A549 (cell line): ENCODE measurements at regions not wholly inside any gene's neighbourhood (a gene's known extent, or its start where the extent isn't known, plus 50 kb on each side); places are given as distances from the start of the nearest gene placed in this dataset.

Source experiments
- ATAC-seq, 2 experiments: fragments of 200-7000 bp in 1 of 2; fragments of >200 bp in 1 of 2; cut with Nextera tagmentation in 1 of 2; cut with Tn5 transposase in 1 of 2; 3 replicates each; pipeline versions ENCODE4 v1.8.0 to v1.9.1; 2018 to 2020; ENCODE audit warnings: mild to moderate bottlenecking in 1 of 2, moderate library complexity in 1 of 2
- CTCF ChIA-PET: fragments of 300-600 bp; sonication (Branson Sonifier 250); formaldehyde crosslinking; extraction: SDS; loops from one replicate; lab custom pipeline; 2021; ENCODE audit warnings: antibody characterized with exemption, inconsistent platforms; lab: Yijun Ruan, JAX
- POLR2A ChIA-PET: fragments of 350-600 bp; formaldehyde crosslinking; extraction: SDS; loops from one replicate; lab custom pipeline; 2021; ENCODE audit warnings: antibody characterized with exemption, inconsistent platforms; lab: Yijun Ruan, JAX
- DNase-seq, 2 experiments: peaks; one replicate each; pipeline versions ENCODE4 v3.0.0 to v3.0.0-alpha.2; 2011 to 2016; ENCODE audit warnings: low read depth in 1 of 2, low spot score in 1 of 2
- FAIRE-seq: peaks from 2 replicates; lab custom pipeline; 2011; peaks lifted over from hg19 to GRCh38; lab: Jason Lieb, UNC
- H3K27ac ChIP-seq, 2 experiments: fragments of >200 bp; sonication (Bioruptor Twin); formaldehyde crosslinking; 3 replicates each; pipeline ENCODE4 v1.5.1; 2016 to 2017
- H3K4me1 ChIP-seq: fragments of >200 bp; sonication (Bioruptor Twin); formaldehyde crosslinking; 3 replicates; pipeline ENCODE4 v1.6.1; 2016
- H3K4me2 ChIP-seq: fragments of >200 bp; sonication (Bioruptor Twin); formaldehyde crosslinking; 3 replicates; pipeline ENCODE4 v1.6.1; 2016
- H3K4me3 ChIP-seq: fragments of >200 bp; sonication (Bioruptor Twin); formaldehyde crosslinking; 3 replicates; pipeline ENCODE4 v1.5.1; 2016
- H3K9me3 ChIP-seq: fragments of >200 bp; sonication (Bioruptor Twin); formaldehyde crosslinking; 3 replicates; pipeline ENCODE4 v1.6.1; 2016
- CBX2 ChIP-seq: fragments of 200-600 bp; sonication (generic); IDR thresholded peaks from 2 replicates; pipeline ENCODE4 v1.6.1; 2016; ENCODE audit warnings: low read depth, mild to moderate bottlenecking, borderline replicate concordance
- CHD2 ChIP-seq: fragments of 150-350 bp; IDR thresholded peaks from 2 replicates; pipeline ENCODE4 v1.6.1; 2014; ENCODE audit warnings: low read length; ENCODE audit not compliant: partially characterized antibody
- CHD4 ChIP-seq: fragments of 200-600 bp; sonication (generic); IDR thresholded peaks from 2 replicates; pipeline ENCODE4 v1.6.1; 2016; ENCODE audit warnings: antibody characterized with exemption, mild to moderate bottlenecking, borderline replicate concordance
- EHF ChIP-seq: fragments of 250-450 bp; sonication (Bioruptor Pico); IDR thresholded peaks from 2 replicates; pipeline ENCODE4 v1.5.0; 2020; ENCODE audit warnings: mild to moderate bottlenecking
- EHMT2 ChIP-seq: fragments of 200-600 bp; sonication (generic); IDR thresholded peaks from 2 replicates; pipeline ENCODE4 v1.6.1; 2016; ENCODE audit warnings: antibody characterized with exemption, low read depth, mild to moderate bottlenecking, moderate library complexity
- ESRRA ChIP-seq: fragments of 150-350 bp; IDR thresholded peaks from 2 replicates; pipeline ENCODE4 v1.6.1; 2014; ENCODE audit warnings: mild to moderate bottlenecking, low read length, borderline replicate concordance
- GATA3 ChIP-seq: IDR thresholded peaks from 2 replicates; pipeline ENCODE4 v1.6.1; 2012; ENCODE audit warnings: borderline replicate concordance
- HEYL ChIP-seq: fragments of 250-450 bp; sonication (Bioruptor Pico); IDR thresholded peaks from 2 replicates; pipeline ENCODE4 v1.8.0; 2021; ENCODE audit warnings: mild to moderate bottlenecking, moderate library complexity
- HOXB5 ChIP-seq: fragments of 250-450 bp; sonication (Bioruptor Pico); IDR thresholded peaks from 2 replicates; pipeline ENCODE4 v1.5.0; 2020; ENCODE audit warnings: mild to moderate bottlenecking, moderate library complexity
- KDM5A ChIP-seq: fragments of 200-600 bp; sonication (generic); IDR thresholded peaks from 2 replicates; pipeline ENCODE4 v1.6.1; 2016; ENCODE audit warnings: antibody characterized with exemption, mild to moderate bottlenecking
- MAFK ChIP-seq: fragments of 450-650 bp; IDR thresholded peaks from 2 replicates; pipeline ENCODE4 v1.6.1; 2014; ENCODE audit not compliant: partially characterized antibody
- NFE2L2 ChIP-seq: fragments of 150-350 bp; conservative IDR thresholded peaks from 2 replicates; pipeline ENCODE4 v1.6.1; 2014; ENCODE audit warnings: low read length
- NR3C1 ChIP-seq: fragments of >200 bp; sonication (Bioruptor Twin); formaldehyde crosslinking; IDR thresholded peaks from 3 replicates; pipeline ENCODE4 v1.6.1; 2017
- PHF8 ChIP-seq: fragments of 200-600 bp; sonication (generic); IDR thresholded peaks from 2 replicates; pipeline ENCODE4 v1.6.1; 2016; ENCODE audit warnings: low read depth, mild to moderate bottlenecking, antibody characterized with exemption, moderate library complexity, borderline replicate concordance
- RARB ChIP-seq: fragments of 250-450 bp; sonication (Bioruptor Pico); IDR thresholded peaks from 2 replicates; pipeline ENCODE4 v1.8.0; 2021; ENCODE audit warnings: mild to moderate bottlenecking, moderate library complexity
- RCOR1 ChIP-seq: fragments of 150-350 bp; IDR thresholded peaks from 2 replicates; pipeline ENCODE4 v1.6.1; 2014; ENCODE audit warnings: antibody characterized with exemption, low read length, low read depth
- RNF2 ChIP-seq: fragments of 200-600 bp; sonication (generic); IDR thresholded peaks from 2 replicates; pipeline ENCODE4 v1.6.1; 2016; ENCODE audit warnings: low read depth, mild to moderate bottlenecking, antibody characterized with exemption, moderate library complexity, borderline replicate concordance
- ZFP36 ChIP-seq: fragments of 450-650 bp; IDR thresholded peaks from 2 replicates; pipeline ENCODE4 v1.6.1; 2014; ENCODE audit warnings: borderline replicate concordance; ENCODE audit not compliant: partially characterized antibody
- WGBS: methylation state at CpG from one replicate; pipeline ENCODE4 v1.1.6; 2017; ENCODE audit errors: missing lambda C conversion rate; 5-methylcytosine and 5-hydroxymethylcytosine counted together
- TF ChIP-seq, protein P1 (sequence below): IDR thresholded peaks from 2 replicates; pipeline ENCODE4 v1.6.1; 2012
- TF ChIP-seq, protein P2 (sequence below): fragments of 250-450 bp; sonication (Bioruptor Pico); IDR thresholded peaks from 2 replicates; pipeline ENCODE4 v1.5.0; 2021; ENCODE audit warnings: mild to moderate bottlenecking, moderate library complexity, borderline replicate concordance
- TF ChIP-seq, protein P3 (sequence below): fragments of 250-450 bp; sonication (Bioruptor Pico); IDR thresholded peaks from 2 replicates; pipeline ENCODE4 v1.5.0; 2020; ENCODE audit warnings: low read depth, mild to moderate bottlenecking, moderate library complexity
- TF ChIP-seq, protein P4 (sequence below): fragments of 450-650 bp; IDR thresholded peaks from 2 replicates; pipeline ENCODE4 v1.6.1; 2014; ENCODE audit warnings: antibody characterized with exemption
- TF ChIP-seq, protein P5 (sequence below): fragments of 200-600 bp; sonication (generic); IDR thresholded peaks from 2 replicates; pipeline ENCODE4 v1.6.1; 2016; ENCODE audit warnings: antibody characterized with exemption, mild to moderate bottlenecking, moderate library complexity
- TF ChIP-seq, protein P6 (sequence below): fragments of 150-350 bp; IDR thresholded peaks from 2 replicates; pipeline ENCODE4 v1.6.1; 2014; ENCODE audit warnings: low read depth, mild to moderate bottlenecking, low read length

DNA sequence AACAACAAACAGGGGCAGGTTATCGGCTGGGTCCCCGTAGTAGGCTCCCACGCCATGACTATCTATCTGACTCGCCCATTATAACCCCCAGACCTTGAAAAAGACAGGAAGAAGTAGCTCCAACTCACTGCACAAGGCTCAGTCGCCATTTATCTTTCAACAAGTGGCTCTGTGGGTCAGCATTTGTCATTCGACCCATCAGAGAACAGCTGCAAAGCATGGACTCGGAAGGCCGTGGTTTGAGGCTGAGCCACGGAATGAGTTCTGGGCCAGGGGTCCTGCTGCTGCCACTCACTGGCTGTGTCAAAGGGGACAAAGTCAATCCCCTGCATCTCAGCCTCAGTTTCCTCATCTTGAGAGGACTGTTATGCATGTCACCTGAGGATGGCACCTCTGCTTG lies 131.0 kb downstream of the DMRTA2 start:
- Histone ChIP-seq H3K9me3 (no peaks in the 10 kb centered on the region), H3K4me2 (no peak overlapping the region), H3K27ac (no peak overlapping the region), H3K4me3 (no peak overlapping the region), H3K4me1 (no peaks in the 10 kb centered on the region)
- ATAC-seq (no peak), DNase-seq (no peak), FAIRE-seq (no peak)
- 9% methylated on average over 7 of the region's 9 CpGs for WGBS
- CTCF ChIA-PET, result no interaction called here
- POLR2A ChIA-PET, result no interaction called here
- TF ChIP-seq ESRRA, result no peak
- TF ChIP-seq RCOR1, result no peak
- TF ChIP-seq NR3C1, result no peak
- TF ChIP-seq, protein P1, sequence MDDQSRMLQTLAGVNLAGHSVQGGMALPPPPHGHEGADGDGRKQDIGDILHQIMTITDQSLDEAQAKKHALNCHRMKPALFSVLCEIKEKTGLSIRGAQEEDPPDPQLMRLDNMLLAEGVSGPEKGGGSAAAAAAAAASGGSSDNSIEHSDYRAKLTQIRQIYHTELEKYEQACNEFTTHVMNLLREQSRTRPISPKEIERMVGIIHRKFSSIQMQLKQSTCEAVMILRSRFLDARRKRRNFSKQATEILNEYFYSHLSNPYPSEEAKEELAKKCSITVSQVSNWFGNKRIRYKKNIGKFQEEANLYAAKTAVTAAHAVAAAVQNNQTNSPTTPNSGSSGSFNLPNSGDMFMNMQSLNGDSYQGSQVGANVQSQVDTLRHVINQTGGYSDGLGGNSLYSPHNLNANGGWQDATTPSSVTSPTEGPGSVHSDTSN, result no peak
- no peak for TF ChIP-seq KDM5A
- TF ChIP-seq CBX2, result no peak
- no peak for TF ChIP-seq HOXB5 (CRISPR knock-in tag)
- TF ChIP-seq, protein P2, sequence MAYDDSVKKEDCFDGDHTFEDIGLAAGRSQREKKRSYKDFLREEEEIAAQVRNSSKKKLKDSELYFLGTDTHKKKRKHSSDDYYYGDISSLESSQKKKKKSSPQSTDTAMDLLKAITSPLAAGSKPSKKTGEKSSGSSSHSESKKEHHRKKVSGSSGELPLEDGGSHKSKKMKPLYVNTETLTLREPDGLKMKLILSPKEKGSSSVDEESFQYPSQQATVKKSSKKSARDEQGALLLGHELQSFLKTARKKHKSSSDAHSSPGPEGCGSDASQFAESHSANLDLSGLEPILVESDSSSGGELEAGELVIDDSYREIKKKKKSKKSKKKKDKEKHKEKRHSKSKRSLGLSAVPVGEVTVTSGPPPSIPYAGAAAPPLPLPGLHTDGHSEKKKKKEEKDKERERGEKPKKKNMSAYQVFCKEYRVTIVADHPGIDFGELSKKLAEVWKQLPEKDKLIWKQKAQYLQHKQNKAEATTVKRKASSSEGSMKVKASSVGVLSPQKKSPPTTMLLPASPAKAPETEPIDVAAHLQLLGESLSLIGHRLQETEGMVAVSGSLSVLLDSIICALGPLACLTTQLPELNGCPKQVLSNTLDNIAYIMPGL, result no peak
- TF ChIP-seq, protein P3, sequence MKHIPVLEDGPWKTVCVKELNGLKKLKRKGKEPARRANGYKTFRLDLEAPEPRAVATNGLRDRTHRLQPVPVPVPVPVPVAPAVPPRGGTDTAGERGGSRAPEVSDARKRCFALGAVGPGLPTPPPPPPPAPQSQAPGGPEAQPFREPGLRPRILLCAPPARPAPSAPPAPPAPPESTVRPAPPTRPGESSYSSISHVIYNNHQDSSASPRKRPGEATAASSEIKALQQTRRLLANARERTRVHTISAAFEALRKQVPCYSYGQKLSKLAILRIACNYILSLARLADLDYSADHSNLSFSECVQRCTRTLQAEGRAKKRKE (CRISPR knock-in tag), result no peak
- TF ChIP-seq MAFK, result no peak
- TF ChIP-seq, protein P4, sequence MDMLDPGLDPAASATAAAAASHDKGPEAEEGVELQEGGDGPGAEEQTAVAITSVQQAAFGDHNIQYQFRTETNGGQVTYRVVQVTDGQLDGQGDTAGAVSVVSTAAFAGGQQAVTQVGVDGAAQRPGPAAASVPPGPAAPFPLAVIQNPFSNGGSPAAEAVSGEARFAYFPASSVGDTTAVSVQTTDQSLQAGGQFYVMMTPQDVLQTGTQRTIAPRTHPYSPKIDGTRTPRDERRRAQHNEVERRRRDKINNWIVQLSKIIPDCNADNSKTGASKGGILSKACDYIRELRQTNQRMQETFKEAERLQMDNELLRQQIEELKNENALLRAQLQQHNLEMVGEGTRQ, result no peak
- no peak for TF ChIP-seq EHF
- TF ChIP-seq, protein P5, sequence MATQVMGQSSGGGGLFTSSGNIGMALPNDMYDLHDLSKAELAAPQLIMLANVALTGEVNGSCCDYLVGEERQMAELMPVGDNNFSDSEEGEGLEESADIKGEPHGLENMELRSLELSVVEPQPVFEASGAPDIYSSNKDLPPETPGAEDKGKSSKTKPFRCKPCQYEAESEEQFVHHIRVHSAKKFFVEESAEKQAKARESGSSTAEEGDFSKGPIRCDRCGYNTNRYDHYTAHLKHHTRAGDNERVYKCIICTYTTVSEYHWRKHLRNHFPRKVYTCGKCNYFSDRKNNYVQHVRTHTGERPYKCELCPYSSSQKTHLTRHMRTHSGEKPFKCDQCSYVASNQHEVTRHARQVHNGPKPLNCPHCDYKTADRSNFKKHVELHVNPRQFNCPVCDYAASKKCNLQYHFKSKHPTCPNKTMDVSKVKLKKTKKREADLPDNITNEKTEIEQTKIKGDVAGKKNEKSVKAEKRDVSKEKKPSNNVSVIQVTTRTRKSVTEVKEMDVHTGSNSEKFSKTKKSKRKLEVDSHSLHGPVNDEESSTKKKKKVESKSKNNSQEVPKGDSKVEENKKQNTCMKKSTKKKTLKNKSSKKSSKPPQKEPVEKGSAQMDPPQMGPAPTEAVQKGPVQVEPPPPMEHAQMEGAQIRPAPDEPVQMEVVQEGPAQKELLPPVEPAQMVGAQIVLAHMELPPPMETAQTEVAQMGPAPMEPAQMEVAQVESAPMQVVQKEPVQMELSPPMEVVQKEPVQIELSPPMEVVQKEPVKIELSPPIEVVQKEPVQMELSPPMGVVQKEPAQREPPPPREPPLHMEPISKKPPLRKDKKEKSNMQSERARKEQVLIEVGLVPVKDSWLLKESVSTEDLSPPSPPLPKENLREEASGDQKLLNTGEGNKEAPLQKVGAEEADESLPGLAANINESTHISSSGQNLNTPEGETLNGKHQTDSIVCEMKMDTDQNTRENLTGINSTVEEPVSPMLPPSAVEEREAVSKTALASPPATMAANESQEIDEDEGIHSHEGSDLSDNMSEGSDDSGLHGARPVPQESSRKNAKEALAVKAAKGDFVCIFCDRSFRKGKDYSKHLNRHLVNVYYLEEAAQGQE, result no peak
- no peak for TF ChIP-seq CHD4
- no peak for TF ChIP-seq HEYL (CRISPR knock-in tag)

DNA sequence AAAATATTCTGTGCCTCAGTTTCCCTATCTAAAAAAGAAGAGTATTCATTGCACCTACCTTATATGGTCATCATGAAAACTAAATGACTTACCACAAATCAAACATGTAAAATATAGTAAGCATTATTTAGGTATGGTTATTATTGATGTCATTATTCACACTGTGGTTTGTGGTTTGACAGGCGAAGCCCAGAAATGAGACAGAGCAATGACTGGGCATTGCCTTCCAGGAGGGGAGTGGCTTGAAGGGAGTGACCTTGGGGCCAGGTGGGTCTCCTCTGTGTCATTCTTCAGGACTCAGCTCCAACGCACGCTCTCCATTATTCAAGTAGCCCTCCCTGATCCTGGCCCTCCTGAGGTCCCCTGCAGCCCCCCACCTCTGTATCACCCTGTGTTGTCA lies 133.7 kb downstream of the DMRTA2 start:
- Histone ChIP-seq H3K4me1 (no peaks in the 10 kb centered on the region), H3K9me3 (no peaks in the 10 kb centered on the region), H3K4me2 (no peak overlapping the region), H3K4me3 (no peak overlapping the region), H3K27ac (no peak overlapping the region)
- POLR2A ChIA-PET, result no interaction called here
- 46% methylated on average over 3 of the region's 3 CpGs for WGBS
- no peak for DNase-seq
- CTCF ChIA-PET, result no interaction called here
- no peak for ATAC-seq
- no peak for FAIRE-seq
- TF ChIP-seq RARB (CRISPR knock-in tag) (no peak), GATA3 (no peak), MAFK (no peak), EHMT2 (no peak), EHF (no peak), RNF2 (no peak), ESRRA (no peak), PHF8 (no peak), CHD2 (no peak), NFE2L2 (no peak), ZFP36 (no peak)
- TF ChIP-seq, protein P1, result no peak
- TF ChIP-seq, protein P3 (CRISPR knock-in tag), result no peak
- TF ChIP-seq, protein P6, sequence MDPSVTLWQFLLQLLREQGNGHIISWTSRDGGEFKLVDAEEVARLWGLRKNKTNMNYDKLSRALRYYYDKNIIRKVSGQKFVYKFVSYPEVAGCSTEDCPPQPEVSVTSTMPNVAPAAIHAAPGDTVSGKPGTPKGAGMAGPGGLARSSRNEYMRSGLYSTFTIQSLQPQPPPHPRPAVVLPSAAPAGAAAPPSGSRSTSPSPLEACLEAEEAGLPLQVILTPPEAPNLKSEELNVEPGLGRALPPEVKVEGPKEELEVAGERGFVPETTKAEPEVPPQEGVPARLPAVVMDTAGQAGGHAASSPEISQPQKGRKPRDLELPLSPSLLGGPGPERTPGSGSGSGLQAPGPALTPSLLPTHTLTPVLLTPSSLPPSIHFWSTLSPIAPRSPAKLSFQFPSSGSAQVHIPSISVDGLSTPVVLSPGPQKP, result no peak
